ENCODE measurements at regions not wholly inside any gene's neighbourhood (a gene's known extent, or its start where the extent isn't known, plus 50 kb on each side); places are given as distances from the start of the nearest gene placed in this dataset.

DNA sequence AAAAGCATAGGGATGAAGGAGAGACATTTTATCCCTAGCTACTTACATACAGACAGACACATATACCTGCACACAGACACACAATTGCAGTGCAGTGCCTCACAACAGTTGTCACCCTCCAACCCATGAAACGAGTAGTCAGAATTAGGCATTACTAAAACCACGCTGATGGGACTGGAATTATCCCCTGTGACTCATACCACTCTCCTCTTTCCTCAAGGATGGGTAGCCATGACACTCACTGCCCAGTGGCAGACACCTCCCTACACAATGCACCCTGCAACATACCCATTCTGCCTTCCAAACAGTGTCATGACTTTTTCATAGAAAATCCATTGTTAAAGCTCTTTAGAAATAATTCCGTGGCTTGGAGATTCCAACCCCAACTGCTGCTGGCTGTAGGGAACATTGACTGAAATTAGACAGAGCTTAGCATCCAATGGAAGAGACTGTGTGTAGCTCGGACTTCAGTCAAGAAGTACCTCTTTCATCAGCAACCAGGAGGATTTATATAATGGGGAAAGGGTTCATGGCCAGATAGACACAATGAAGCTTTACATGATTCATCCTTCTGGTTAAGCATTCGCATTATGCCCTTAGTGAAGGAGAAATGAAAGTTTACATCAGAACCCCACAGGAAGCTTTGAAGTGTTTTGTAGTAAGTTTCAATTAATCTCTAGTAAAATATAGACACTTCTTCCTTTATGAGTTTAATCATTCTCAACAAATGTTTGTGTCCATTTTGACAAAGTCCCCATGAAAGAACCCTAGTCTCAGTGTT is 155.2 kb downstream of the FBXO15 start:
- TF ChIP-seq, protein P1, sequence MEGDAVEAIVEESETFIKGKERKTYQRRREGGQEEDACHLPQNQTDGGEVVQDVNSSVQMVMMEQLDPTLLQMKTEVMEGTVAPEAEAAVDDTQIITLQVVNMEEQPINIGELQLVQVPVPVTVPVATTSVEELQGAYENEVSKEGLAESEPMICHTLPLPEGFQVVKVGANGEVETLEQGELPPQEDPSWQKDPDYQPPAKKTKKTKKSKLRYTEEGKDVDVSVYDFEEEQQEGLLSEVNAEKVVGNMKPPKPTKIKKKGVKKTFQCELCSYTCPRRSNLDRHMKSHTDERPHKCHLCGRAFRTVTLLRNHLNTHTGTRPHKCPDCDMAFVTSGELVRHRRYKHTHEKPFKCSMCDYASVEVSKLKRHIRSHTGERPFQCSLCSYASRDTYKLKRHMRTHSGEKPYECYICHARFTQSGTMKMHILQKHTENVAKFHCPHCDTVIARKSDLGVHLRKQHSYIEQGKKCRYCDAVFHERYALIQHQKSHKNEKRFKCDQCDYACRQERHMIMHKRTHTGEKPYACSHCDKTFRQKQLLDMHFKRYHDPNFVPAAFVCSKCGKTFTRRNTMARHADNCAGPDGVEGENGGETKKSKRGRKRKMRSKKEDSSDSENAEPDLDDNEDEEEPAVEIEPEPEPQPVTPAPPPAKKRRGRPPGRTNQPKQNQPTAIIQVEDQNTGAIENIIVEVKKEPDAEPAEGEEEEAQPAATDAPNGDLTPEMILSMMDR (IDR thresholded peaks at IDR 0.05; ENCODE audit: low read depth, low read length) = no peak
- no peak overlapping the region for H3K4me3 ChIP-seq (ENCODE audit: low read depth, low read length)

DNA sequence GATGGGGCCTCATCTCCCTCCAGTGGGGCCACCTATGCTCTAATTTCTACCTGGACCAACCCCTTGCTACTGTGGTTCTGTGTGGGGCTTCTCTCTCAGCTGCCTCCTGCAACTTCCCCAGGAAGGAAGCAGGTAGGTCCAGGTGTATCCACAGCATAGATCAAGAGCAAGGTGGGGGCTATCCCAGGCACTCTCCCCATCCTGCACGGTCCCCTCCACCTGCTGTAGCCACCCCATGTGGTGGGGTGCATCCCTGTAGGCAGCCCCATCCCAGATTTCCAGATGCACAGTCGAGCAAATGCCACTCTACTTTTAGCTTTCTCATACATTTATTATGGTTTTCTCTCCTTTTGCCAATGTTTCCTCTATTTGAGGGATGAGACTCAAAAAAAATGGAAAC is 156.1 kb downstream of the FBXO15 start:
- TF ChIP-seq, protein P1 (IDR thresholded peaks at IDR 0.05; ENCODE audit: low read depth, low read length) = no peak
- no peak overlapping the region for H3K4me3 ChIP-seq (ENCODE audit: low read depth, low read length)

GRCh38 chr18:73990258-73990657 is 157.4 kb downstream of the FBXO15 start:
- no peak overlapping the region for H3K4me3 ChIP-seq (ENCODE audit: low read depth, low read length)
- TF ChIP-seq, protein P1 (IDR thresholded peaks at IDR 0.05; ENCODE audit: low read depth, low read length) = no peak

DNA sequence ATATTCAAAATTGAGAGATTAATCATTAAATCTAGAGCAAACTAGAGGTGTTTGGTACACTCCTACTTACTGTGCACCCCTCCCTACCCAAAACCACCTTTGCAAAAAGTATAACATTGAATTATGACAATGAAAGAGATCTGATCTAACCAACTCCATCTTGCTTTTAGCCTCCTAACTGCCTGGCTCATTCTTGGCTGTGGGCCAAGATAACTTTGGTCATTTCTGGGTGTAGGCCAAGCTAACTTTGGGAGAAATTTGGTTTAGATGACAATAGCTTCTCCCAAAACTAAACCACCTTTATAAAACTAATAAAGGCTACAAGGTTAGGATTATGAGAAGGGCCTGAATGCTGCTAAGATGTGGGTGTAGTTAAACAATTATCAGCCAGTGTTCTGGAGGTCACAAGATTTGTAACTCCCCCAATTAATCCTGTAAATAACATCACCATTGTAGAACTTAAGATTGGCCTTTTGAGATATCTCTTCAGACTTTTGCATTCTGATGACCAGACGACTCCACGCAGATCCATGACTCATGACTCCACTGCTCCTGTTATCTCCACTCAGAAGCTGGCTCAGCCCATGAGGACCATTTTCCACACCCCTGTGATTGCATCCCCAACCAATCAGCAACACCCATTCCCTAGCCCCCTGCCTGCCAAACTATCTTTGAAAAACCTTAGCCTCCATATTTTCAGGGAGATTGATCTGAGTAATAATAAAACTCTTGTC is 160.2 kb downstream of the FBXO15 start:
- TF ChIP-seq, protein P1 (IDR thresholded peaks at IDR 0.05; ENCODE audit: low read depth, low read length) = no peak
- H3K4me3 ChIP-seq (ENCODE audit: low read depth, low read length) = no peak overlapping the region

DNA sequence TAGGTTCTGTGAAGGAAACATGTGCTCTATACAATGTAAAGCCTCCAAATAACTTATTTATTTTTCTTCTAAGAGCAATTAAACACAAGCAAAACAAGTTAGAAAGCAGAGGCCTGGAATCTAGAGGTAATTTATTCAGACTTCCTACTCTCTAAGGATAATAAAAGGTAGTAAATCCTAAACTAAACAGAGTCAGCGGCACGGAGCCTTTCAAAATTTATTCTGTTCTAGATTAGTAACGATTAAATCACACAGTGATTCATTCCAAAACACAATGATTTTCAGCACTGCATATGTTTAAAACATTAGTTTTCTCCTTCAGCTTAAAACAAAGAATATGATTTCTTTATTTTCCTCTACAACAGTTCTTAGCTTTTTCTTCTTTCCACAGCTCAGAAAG is 160.9 kb downstream of the FBXO15 start:
- TF ChIP-seq, protein P1 (IDR thresholded peaks at IDR 0.05; ENCODE audit: low read depth, low read length) = no peak
- H3K4me3 ChIP-seq (ENCODE audit: low read depth, low read length) = no peak overlapping the region

DNA sequence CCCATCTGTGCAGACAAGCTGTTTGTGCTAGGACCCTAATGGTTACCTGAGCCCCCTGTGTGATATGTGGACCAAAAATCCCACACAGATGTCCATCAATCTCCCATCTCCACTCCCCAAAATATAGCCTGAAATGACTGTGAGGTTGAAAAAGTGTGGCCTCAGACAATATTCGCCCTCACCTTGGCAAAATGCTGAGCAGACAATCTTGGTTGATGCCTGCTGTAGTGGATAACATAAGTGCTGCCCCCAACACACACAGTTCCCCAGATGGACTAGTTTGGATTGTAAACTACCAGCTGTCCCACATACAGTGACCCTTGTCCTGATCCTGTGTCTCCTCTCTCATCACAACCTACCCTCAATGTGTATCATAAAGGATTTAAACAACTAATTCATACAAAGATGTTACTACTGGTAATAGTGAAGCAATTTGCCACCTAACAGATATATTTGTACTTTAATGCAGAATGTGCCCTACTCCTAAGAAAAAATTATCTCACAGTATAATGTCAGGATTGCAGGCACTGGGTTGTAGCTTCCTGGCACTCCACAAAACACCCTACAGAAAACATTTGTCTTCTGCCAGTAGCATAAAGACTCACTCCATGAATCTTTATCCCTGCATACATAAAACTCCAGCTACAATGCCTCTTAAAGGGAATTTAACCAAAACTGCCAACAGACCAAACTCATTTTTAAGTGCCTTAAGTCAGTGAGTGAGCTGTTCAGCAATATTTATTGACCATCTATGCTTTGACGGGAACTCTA is 161.6 kb downstream of the FBXO15 start:
- no peak overlapping the region for H3K4me3 ChIP-seq (ENCODE audit: low read depth, low read length)
- TF ChIP-seq, protein P1 (IDR thresholded peaks at IDR 0.05; ENCODE audit: low read depth, low read length) = no peak

Data from WI38 (cell line).